HUES64 (cell line): ENCODE measurements at regions not wholly inside any gene's neighbourhood (a gene's known extent, or its start where the extent isn't known, plus 50 kb on each side); places are given as distances from the start of the nearest gene placed in this dataset.

Source experiments
- H3K27ac ChIP-seq: 2 replicates; pipeline ENCODE4 v1.7.0; 2013; ENCODE audit warnings: low read depth, low read length, inconsistent platforms
- H3K27me3 ChIP-seq: 2 replicates; pipeline ENCODE4 v1.6.1; 2013; ENCODE audit warnings: mild to moderate bottlenecking, low read length; ENCODE audit not compliant: insufficient read depth
- H3K36me3 ChIP-seq: 2 replicates; pipeline ENCODE4 v1.6.1; 2013; ENCODE audit warnings: mild to moderate bottlenecking, low read length; ENCODE audit not compliant: insufficient read depth
- H3K4me1 ChIP-seq: 2 replicates; pipeline ENCODE4 v1.6.1; 2013; ENCODE audit warnings: mild to moderate bottlenecking, low read length, moderate library complexity; ENCODE audit not compliant: insufficient read depth
- H3K4me3 ChIP-seq: 2 replicates; pipeline ENCODE4 v1.5.1; 2013; ENCODE audit warnings: mild to moderate bottlenecking, low read length, moderate library complexity
- H3K9ac ChIP-seq: 2 replicates; pipeline ENCODE4 v1.6.1; 2013; ENCODE audit warnings: mild to moderate bottlenecking, low read depth, low read length
- H3K9me3 ChIP-seq: 2 replicates; pipeline ENCODE4 v1.6.1; 2013; ENCODE audit warnings: low read depth, low read length; ENCODE audit not compliant: insufficient read depth
- WGBS: fragments of 150-250, 120-280 bp; methylation state at CpG from one replicate; pipeline ENCODE4 v1.1.7; 2013; ENCODE audit warnings: missing lambda C conversion rate; 5-methylcytosine and 5-hydroxymethylcytosine counted together

- Histone ChIP-seq H3K27me3 (no peaks in the 10 kb centered on the region), H3K27ac (no peak overlapping the region), H3K36me3 (no peaks in the 10 kb centered on the region), H3K4me1 (peaks cover 9% of the 10 kb centered on the region), H3K9me3 (no peaks in the 10 kb centered on the region), H3K4me3 (no peak overlapping the region), H3K9ac (no peak overlapping the region)
- 92% methylated on average over 17 of the region's 17 CpGs for WGBS
Observed at GRCh38 chr2:455015-455705, 167.3 kb upstream of the ALKAL2 start.

GRCh38 chr2:453132-453531, 165.2 kb upstream of the ALKAL2 start:
- 95% methylated on average over 11 of the region's 11 CpGs for WGBS
- H3K4me3 ChIP-seq, result no peak overlapping the region
- H3K36me3 ChIP-seq, result no peaks in the 10 kb centered on the region
- peaks cover 3% of the 10 kb centered on the region for H3K4me1 ChIP-seq
- no peaks in the 10 kb centered on the region for H3K27me3 ChIP-seq
- H3K9me3 ChIP-seq, result no peaks in the 10 kb centered on the region
- no peak overlapping the region for H3K9ac ChIP-seq
- no peak overlapping the region for H3K27ac ChIP-seq

- Histone ChIP-seq H3K27me3 (no peaks in the 10 kb centered on the region), H3K9ac (no peak overlapping the region), H3K4me3 (no peak overlapping the region), H3K9me3 (no peaks in the 10 kb centered on the region), H3K27ac (no peak overlapping the region), H3K4me1 (no peaks in the 10 kb centered on the region), H3K36me3 (no peaks in the 10 kb centered on the region)
- WGBS, result 96% methylated on average over 16 of the region's 16 CpGs
Observed at GRCh38 chr2:451495-451894, 163.6 kb upstream of the ALKAL2 start.

GRCh38 chr2:449246-450067, 161.6 kb upstream of the ALKAL2 start:
- Histone ChIP-seq H3K36me3 (no peaks in the 10 kb centered on the region), H3K9ac (no peak overlapping the region), H3K4me3 (no peak overlapping the region), H3K4me1 (no peaks in the 10 kb centered on the region), H3K27me3 (no peaks in the 10 kb centered on the region), H3K9me3 (no peaks in the 10 kb centered on the region), H3K27ac (no peak overlapping the region)
- 61% methylated on average over 6 of the region's 6 CpGs for WGBS

GRCh38 chr2:447902-448665, 160.2 kb upstream of the ALKAL2 start:
- no peaks in the 10 kb centered on the region for H3K9me3 ChIP-seq
- no peaks in the 10 kb centered on the region for H3K36me3 ChIP-seq
- H3K27me3 ChIP-seq, result no peaks in the 10 kb centered on the region
- H3K27ac ChIP-seq, result no peak overlapping the region
- no peak overlapping the region for H3K4me3 ChIP-seq
- no peak overlapping the region for H3K9ac ChIP-seq
- no peaks in the 10 kb centered on the region for H3K4me1 ChIP-seq
- WGBS, result 93% methylated on average over 12 of the region's 14 CpGs

- Histone ChIP-seq H3K36me3 (no peaks in the 10 kb centered on the region), H3K27ac (no peak overlapping the region), H3K9ac (no peak overlapping the region), H3K4me1 (no peaks in the 10 kb centered on the region), H3K27me3 (no peaks in the 10 kb centered on the region), H3K4me3 (no peak overlapping the region), H3K9me3 (no peaks in the 10 kb centered on the region)
- 85% methylated on average over 10 of the region's 10 CpGs for WGBS
Observed at GRCh38 chr2:446963-447530, 159.2 kb upstream of the ALKAL2 start.

- no peaks in the 10 kb centered on the region for H3K36me3 ChIP-seq
- no peaks in the 10 kb centered on the region for H3K9me3 ChIP-seq
- no peak overlapping the region for H3K4me3 ChIP-seq
- no peak overlapping the region for H3K27ac ChIP-seq
- no peak overlapping the region for H3K9ac ChIP-seq
- H3K27me3 ChIP-seq, result no peaks in the 10 kb centered on the region
- 88% methylated on average over 11 of the region's 11 CpGs for WGBS
- H3K4me1 ChIP-seq, result no peaks in the 10 kb centered on the region
Observed at GRCh38 chr2:446303-446874, 158.5 kb upstream of the ALKAL2 start.

- no peaks in the 10 kb centered on the region for H3K36me3 ChIP-seq
- H3K9me3 ChIP-seq, result no peaks in the 10 kb centered on the region
- H3K27me3 ChIP-seq, result no peaks in the 10 kb centered on the region
- 92% methylated on average over 6 of the region's 6 CpGs for WGBS
- H3K4me3 ChIP-seq, result no peak overlapping the region
- no peak overlapping the region for H3K27ac ChIP-seq
- no peak overlapping the region for H3K9ac ChIP-seq
- H3K4me1 ChIP-seq, result no peaks in the 10 kb centered on the region
Observed at GRCh38 chr2:445896-446295, 158.0 kb upstream of the ALKAL2 start.

- no peaks in the 10 kb centered on the region for H3K27me3 ChIP-seq
- H3K4me3 ChIP-seq, result no peak overlapping the region
- no peaks in the 10 kb centered on the region for H3K9me3 ChIP-seq
- no peak overlapping the region for H3K9ac ChIP-seq
- 94% methylated on average over 39 of the region's 39 CpGs for WGBS
- no peaks in the 10 kb centered on the region for H3K4me1 ChIP-seq
- no peaks in the 10 kb centered on the region for H3K36me3 ChIP-seq
- H3K27ac ChIP-seq, result no peak overlapping the region
Observed at GRCh38 chr2:444937-445884, 157.3 kb upstream of the ALKAL2 start.

GRCh38 chr2:443741-444140, 155.8 kb upstream of the ALKAL2 start:
- Histone ChIP-seq H3K27me3 (no peaks in the 10 kb centered on the region), H3K9me3 (no peaks in the 10 kb centered on the region), H3K36me3 (no peaks in the 10 kb centered on the region), H3K27ac (no peak overlapping the region), H3K4me1 (no peaks in the 10 kb centered on the region), H3K9ac (no peak overlapping the region), H3K4me3 (no peak overlapping the region)
- 91% methylated on average over 6 of the region's 6 CpGs for WGBS
